ENCODE measurements at regions not wholly inside any gene's neighbourhood (a gene's known extent, or its start where the extent isn't known, plus 50 kb on each side); places are given as distances from the start of the nearest gene placed in this dataset.

GRCh38 chr7:98722402-98722801 is 105.3 kb downstream of the NPTX2 start:
- TF ChIP-seq CTCF (IDR thresholded peaks at IDR 0.05; ENCODE audit: low read depth, low read length), result no peak
- no peak for TF ChIP-seq EZH2phosphoT487 (IDR thresholded peaks at IDR 0.05; ENCODE audit: low read depth)
